ENCODE measurements at regions not wholly inside any gene's neighbourhood (a gene's known extent, or its start where the extent isn't known, plus 50 kb on each side); places are given as distances from the start of the nearest gene placed in this dataset.

- TF ChIP-seq CTCF (IDR thresholded peaks at IDR 0.05), result no peak
- TF ChIP-seq POLR2A (IDR thresholded peaks at IDR 0.05), result no peak
Observed at GRCh38 chr17:53941231-53941630, 118.5 kb downstream of the KIF2B start.

All from uterus (tissue), 2 donors.